ENCODE measurements at regions not wholly inside any gene's neighbourhood (a gene's known extent, or its start where the extent isn't known, plus 50 kb on each side); places are given as distances from the start of the nearest gene placed in this dataset.

DNA sequence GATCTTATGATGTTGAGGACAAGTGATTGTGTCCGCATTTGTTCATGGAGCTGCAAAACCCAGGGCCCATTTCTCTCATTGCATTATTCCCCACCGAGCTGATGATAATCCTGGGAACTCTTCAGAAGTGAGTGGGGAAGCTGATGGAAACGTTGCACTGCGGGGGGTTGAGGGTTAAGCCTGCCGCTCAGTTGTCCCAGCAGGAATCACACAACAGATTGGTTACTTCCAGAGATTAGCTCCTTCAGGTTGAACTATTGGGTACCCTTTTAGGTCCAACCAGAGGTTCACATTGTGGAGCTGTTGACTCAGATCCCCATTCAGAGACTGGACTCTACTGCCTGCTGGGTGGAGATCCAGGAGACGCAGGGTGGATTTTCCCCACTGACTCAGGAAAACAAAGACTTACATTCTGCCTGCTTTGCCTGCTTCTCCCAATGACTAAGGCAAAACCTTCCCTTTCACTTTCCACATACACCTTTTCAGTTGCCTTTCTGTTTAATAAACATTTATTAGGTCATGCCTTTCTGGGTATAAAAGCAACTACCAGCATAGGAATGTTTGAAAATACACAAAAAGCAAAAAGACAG, 286.4 kb downstream of the TXNL1 start:
- POLR2A ChIA-PET = no interaction called here
- no peaks in the 10 kb centered on the region for H3K36me3 Mint-ChIP-seq
- CTCF ChIA-PET = no interaction called here

DNA sequence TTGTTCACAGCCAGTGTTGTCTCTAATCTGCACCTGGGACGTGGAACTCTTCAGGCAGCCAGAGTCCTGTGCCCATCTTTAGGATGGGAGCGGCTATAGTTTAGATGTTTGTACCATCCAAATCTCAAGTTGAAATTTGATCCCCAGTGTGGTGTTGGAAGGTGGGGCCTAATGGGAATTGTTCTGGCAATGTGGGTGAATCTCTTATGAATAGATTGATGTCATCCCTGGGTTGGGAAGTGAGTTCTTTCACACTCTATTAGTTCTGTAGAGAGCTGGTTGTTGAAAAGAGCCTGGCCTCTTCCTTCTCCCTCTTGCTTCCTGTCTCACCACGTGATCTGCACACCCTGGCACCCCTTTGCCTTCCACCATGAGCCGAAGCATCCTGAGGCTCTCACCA, 300.9 kb downstream of the TXNL1 start:
- no peak overlapping the region for H3K4me3 Mint-ChIP-seq
- intact Hi-C loops (cut with micrococcal nuclease) = no loop called here
- CTCF ChIA-PET = no interaction called here

More for the DNA sequence above, 286.4 kb downstream of the TXNL1 start:
- Mint-ChIP-seq H3K9me3 (peaks cover 3% of the 10 kb centered on the region), H3K4me1 (ENCODE audit: low read depth) (no peaks in the 10 kb centered on the region), H3K4me3 (no peak overlapping the region), H3K27me3 (no peaks in the 10 kb centered on the region), H3K27ac (no peak overlapping the region)
- no peak for DNase-seq
- intact Hi-C loops (cut with micrococcal nuclease) = no loop called here

DNA sequence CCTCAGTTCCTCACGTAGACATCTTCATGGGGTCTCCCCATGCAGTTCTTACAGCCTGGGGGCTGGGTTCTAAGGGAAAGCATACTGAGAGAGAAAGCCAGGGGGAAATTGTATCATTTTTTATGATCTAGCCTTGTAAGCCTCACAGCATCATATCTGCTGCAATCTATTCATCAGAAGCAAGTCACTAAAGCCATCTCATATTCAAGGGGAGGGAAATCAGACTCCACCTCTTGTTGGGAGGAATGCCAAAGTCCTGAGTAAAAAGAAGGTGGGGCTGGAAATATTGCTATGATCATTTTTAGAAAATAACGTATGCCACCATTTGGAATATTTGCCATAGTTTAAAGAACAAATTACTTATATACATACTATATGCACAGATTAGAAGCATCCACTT, 304.6 kb downstream of the TXNL1 start:
- H3K36me3 Mint-ChIP-seq = no peaks in the 10 kb centered on the region
- no peaks in the 10 kb centered on the region for H3K9me3 Mint-ChIP-seq
- intact Hi-C loops (cut with micrococcal nuclease) = no loop called here
- no peaks in the 10 kb centered on the region for H3K4me1 Mint-ChIP-seq (ENCODE audit: low read depth)
- CTCF ChIA-PET = no interaction called here
- H3K4me3 Mint-ChIP-seq = no peak overlapping the region
- H3K27ac Mint-ChIP-seq = no peak overlapping the region
- no peak for DNase-seq
- H3K27me3 Mint-ChIP-seq = no peaks in the 10 kb centered on the region
- POLR2A ChIA-PET = no interaction called here

More for the DNA sequence above, 300.9 kb downstream of the TXNL1 start:
- Mint-ChIP-seq H3K27me3 (no peaks in the 10 kb centered on the region), H3K27ac (no peak overlapping the region), H3K9me3 (no peaks in the 10 kb centered on the region), H3K4me1 (ENCODE audit: low read depth) (no peaks in the 10 kb centered on the region), H3K36me3 (no peaks in the 10 kb centered on the region)
- POLR2A ChIA-PET = no interaction called here
- no peak for DNase-seq

DNA sequence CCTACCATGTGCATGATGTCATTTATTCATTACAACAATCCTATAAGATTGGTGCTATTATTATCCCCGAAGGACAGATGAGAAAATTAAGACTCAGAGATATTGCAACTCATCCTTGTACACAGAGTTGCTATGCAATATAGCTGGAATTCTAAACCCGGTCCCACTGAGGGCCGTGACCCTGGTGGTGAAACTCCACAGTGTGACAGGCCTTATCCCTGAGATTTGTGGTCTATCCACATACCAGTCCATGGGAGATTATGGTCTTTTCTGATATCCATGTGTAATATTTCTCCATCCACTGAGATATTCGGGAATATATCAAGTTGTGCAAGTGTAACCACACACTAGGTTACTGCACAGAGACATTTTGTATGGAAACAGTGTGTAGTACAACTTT, 305.2 kb downstream of the TXNL1 start:
- CTCF ChIA-PET = no interaction called here
- H3K9me3 Mint-ChIP-seq = no peaks in the 10 kb centered on the region
- no peaks in the 10 kb centered on the region for H3K36me3 Mint-ChIP-seq
- intact Hi-C loops (cut with micrococcal nuclease) = no loop called here
- H3K27me3 Mint-ChIP-seq = no peaks in the 10 kb centered on the region
- no peaks in the 10 kb centered on the region for H3K4me1 Mint-ChIP-seq (ENCODE audit: low read depth)
- POLR2A ChIA-PET = no interaction called here
- no peak overlapping the region for H3K27ac Mint-ChIP-seq
- no peak overlapping the region for H3K4me3 Mint-ChIP-seq
- DNase-seq = no peak

DNA sequence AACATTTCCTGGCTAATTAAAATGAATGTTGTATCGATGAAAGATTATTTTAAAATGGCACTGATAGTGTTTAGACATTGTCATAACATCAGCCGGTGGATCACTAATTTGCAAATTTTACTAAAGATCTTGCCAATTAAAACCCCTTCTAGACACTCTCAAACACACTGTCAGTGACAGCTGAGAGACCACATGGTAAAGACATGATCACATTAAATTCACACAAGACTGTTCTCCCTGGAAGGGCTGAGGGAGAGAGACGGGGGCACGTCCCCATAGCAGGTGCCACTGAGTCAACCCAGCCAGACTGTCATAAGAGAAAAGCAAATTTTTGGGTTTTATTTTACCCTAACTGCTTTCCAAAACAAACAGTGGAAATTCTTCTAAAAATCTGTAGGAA, 306.0 kb downstream of the TXNL1 start:
- no peaks in the 10 kb centered on the region for H3K4me1 Mint-ChIP-seq (ENCODE audit: low read depth)
- ChIA-PET POLR2A (no interaction called here), CTCF (no interaction called here)
- no peak overlapping the region for H3K4me3 Mint-ChIP-seq
- no peak for DNase-seq
- H3K36me3 Mint-ChIP-seq = no peaks in the 10 kb centered on the region
- no peaks in the 10 kb centered on the region for H3K9me3 Mint-ChIP-seq
- no peaks in the 10 kb centered on the region for H3K27me3 Mint-ChIP-seq
- intact Hi-C loops (cut with micrococcal nuclease) = no loop called here
- no peak overlapping the region for H3K27ac Mint-ChIP-seq

DNA sequence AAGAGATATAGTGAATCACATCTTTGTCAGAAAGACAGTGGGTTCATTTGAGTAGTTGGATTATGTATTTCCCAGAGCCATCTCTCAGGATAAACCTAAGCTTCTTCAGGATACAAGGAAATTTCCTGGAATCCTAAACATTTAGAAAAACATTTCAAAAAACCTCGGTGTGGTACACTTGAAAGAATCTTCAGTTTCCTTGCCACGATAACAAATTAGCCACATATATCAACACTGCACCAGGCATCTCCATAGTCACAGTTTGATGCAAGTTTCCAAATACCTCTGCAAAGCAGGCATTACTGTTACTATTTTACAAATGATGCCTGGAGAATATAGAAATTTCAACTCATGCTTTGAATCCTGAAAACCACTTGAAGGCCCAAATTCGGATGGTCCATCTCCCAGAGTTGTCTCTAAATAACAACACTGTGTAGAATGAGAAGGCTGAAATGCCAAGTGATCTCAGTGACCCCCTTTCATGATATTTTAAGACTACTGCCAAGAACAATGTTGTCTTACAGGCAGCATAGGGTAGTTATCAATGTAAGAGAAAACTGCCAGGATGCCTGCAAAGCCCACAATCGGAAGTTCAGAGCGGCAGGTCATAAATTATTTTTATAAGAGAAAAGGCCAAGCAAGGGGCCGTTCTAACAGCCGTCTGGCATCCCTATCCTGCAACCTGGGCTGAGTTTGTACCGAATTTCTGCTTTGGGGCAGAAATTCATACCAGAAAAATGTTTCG, 307.9 kb downstream of the TXNL1 start:
- H3K9me3 Mint-ChIP-seq = no peaks in the 10 kb centered on the region
- intact Hi-C loops (cut with micrococcal nuclease) = no loop called here
- POLR2A ChIA-PET = no interaction called here
- no peaks in the 10 kb centered on the region for H3K27me3 Mint-ChIP-seq
- no peak for DNase-seq
- CTCF ChIA-PET = no interaction called here
- no peaks in the 10 kb centered on the region for H3K36me3 Mint-ChIP-seq
- H3K27ac Mint-ChIP-seq = no peak overlapping the region
- no peak overlapping the region for H3K4me3 Mint-ChIP-seq
- no peaks in the 10 kb centered on the region for H3K4me1 Mint-ChIP-seq (ENCODE audit: low read depth)

DNA sequence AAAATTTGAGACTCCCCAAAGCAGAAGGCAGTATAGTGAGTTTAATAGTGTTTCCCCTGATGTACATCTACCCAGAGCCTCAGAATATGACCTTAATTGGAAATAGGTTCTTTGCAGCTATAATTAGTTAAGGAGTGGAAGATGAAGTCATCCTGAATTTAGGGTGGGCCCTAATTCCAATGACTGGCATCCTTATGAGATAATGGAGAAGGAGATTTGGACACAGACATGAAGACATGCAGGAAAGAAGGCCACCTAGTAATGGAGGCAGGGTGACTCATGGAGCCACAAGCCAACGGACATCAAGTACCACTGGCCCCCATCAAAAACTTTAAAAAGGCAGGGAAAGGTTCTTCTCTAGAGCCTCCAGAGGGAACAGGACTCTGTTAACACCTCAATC, 308.9 kb downstream of the TXNL1 start:
- ChIA-PET POLR2A (no interaction called here), CTCF (no interaction called here)
- no peaks in the 10 kb centered on the region for H3K4me1 Mint-ChIP-seq (ENCODE audit: low read depth)
- DNase-seq = no peak
- H3K9me3 Mint-ChIP-seq = no peaks in the 10 kb centered on the region
- no peak overlapping the region for H3K4me3 Mint-ChIP-seq
- no peaks in the 10 kb centered on the region for H3K27me3 Mint-ChIP-seq
- intact Hi-C loops (cut with micrococcal nuclease) = no loop called here
- H3K36me3 Mint-ChIP-seq = no peaks in the 10 kb centered on the region
- no peak overlapping the region for H3K27ac Mint-ChIP-seq

DNA sequence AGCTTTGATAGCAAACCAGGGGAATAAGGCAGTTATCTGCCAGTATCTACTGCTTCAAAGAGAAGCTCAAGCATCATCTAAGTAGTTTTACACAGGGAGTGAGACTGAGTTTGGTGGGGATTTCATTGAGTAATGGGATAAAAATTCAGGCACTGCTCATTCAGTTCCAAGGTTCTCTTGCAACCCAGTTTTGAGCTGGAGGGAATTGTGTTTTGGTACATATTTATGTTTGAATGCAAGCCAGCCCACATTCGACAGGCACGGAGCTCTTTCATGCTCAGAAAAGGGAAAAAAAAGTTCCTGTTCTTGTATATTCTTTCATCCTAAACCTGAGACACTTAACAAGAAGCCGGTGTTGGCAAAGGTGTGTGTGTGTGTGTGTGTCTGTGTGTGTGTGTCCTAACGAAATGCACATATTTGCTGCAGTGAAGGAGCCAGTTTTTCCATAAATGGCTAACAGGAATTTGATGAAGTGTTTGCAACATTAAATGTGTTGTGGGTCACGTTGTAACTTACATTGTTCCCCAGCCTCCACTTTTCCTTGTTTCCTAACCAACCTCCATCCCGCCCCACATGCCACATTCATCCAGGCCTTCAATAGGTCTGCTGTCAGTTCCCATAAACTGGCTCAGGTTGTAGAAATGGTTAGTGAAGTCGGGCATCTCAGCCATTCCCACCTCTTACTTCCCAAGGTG, 311.1 kb downstream of the TXNL1 start:
- no peak for DNase-seq
- no peaks in the 10 kb centered on the region for H3K9me3 Mint-ChIP-seq
- CTCF ChIA-PET = no interaction called here
- H3K4me1 Mint-ChIP-seq (ENCODE audit: low read depth) = no peaks in the 10 kb centered on the region
- intact Hi-C loops (cut with micrococcal nuclease) = no loop called here
- no peak overlapping the region for H3K4me3 Mint-ChIP-seq
- no peaks in the 10 kb centered on the region for H3K27me3 Mint-ChIP-seq
- no peak overlapping the region for H3K27ac Mint-ChIP-seq
- POLR2A ChIA-PET = no interaction called here
- H3K36me3 Mint-ChIP-seq = no peaks in the 10 kb centered on the region

DNA sequence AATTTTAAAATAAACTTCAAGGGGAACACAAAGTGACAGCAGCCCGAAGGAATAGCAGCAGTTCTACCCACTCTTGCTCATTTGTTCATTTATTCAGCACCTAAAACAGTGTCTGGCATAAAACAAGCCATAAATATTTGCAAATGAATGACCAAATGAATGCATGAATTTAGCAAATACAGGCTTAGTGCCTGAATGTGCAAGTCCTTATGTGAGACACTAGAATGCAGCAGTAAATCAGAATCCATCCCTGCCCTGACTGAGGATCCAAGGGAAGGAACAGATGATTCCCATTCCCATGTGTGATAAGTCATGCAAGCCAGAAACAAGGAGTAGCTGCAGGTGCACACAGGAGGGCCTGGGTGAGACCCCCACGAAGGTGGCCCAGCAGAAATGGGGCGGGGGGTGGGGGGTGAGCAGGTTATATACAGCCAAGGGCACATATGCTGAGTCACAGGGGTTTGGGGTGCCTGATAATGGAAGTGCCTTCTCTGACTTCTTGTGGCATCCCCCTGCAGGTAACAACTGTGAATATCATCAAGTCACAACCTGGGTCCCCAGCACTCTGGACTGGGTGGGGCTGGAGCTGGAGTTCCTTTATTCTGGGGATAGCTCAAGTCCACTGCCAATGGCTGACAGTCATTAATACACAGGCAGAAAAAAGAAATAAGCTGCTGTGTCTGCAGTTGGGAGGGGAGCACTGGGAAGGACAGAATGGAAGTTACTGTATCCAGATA, 311.9 kb downstream of the TXNL1 start:
- POLR2A ChIA-PET = no interaction called here

DNA sequence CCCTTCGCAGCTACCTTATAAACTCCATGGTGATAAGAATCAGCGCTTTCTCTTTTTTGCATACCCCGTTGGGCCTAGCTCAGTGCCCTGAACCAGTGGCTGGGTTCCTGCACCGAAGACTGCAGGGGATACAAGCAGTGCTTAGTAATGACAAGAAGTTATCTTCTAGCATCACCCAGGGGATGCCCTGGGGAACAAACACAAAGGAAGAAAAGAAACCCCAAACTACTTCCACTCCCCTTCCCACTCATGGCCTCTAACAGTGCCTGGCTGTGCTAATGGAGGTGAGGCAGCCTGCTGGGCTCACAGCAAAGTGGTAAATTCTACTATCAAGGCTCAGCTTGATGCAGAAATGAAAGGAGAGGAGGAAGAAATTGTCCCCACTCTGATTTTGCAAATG, 314.7 kb downstream of the TXNL1 start:
- ChIA-PET POLR2A (no interaction called here), CTCF (no interaction called here)
- H3K9me3 Mint-ChIP-seq = no peaks in the 10 kb centered on the region
- H3K27ac Mint-ChIP-seq = no peak overlapping the region
- DNase-seq = no peak
- H3K27me3 Mint-ChIP-seq = no peaks in the 10 kb centered on the region
- intact Hi-C loops (cut with micrococcal nuclease) = no loop called here
- H3K4me1 Mint-ChIP-seq (ENCODE audit: low read depth) = no peaks in the 10 kb centered on the region
- H3K36me3 Mint-ChIP-seq = no peaks in the 10 kb centered on the region
- no peak overlapping the region for H3K4me3 Mint-ChIP-seq

More for the DNA sequence above, 311.9 kb downstream of the TXNL1 start:
- DNase-seq = no peak
- Mint-ChIP-seq H3K27ac (no peak overlapping the region), H3K4me3 (no peak overlapping the region), H3K27me3 (no peaks in the 10 kb centered on the region), H3K36me3 (no peaks in the 10 kb centered on the region), H3K4me1 (ENCODE audit: low read depth) (no peaks in the 10 kb centered on the region), H3K9me3 (no peaks in the 10 kb centered on the region)
- intact Hi-C loops (cut with micrococcal nuclease) = no loop called here
- CTCF ChIA-PET = no interaction called here

DNA sequence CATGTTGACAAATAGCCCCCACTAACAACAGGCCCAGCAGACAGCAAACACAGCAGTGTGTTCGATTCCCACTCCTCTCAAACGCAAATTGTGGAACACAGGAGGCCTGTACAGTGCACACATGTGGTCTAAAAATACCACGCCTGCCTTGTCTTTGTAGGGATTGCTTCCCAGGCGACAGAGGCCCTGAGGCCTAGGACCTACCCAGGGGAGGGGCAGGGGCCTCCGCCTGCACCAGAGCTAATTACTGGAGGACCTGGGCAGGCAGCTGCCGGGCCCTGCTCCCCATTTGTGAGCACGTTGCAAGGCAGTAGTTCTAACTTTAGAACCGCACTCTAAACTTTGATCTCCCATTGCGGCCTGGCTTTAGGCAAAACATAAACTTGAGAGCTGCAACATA, 316.0 kb downstream of the TXNL1 start:
- Mint-ChIP-seq H3K9me3 (no peaks in the 10 kb centered on the region), H3K27ac (no peak overlapping the region), H3K4me1 (ENCODE audit: low read depth) (no peaks in the 10 kb centered on the region), H3K4me3 (no peak overlapping the region), H3K36me3 (no peaks in the 10 kb centered on the region), H3K27me3 (no peaks in the 10 kb centered on the region)
- POLR2A ChIA-PET = no interaction called here
- DNase-seq = no peak
- intact Hi-C loops (cut with micrococcal nuclease) = no loop called here
- CTCF ChIA-PET = no interaction called here

DNA sequence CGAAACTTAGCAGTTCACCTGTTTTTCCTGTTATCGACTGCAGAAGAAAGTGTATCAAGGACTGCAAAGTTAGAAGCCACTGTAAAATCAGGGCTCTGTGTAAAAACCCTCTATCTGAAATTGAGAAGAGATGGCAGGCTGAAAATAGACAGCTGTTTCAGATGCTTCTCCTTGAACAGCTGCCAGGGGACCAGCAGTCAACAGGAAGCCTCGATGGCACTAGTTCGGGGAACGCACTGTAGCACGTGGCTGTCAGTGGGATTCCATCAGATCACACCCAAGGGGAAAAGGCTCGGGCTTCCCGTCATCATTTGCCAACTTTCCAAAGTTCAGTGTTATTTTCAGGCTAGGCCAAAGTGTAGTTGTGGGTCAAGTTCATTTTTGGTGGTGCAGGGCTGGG, 316.9 kb downstream of the TXNL1 start:
- Mint-ChIP-seq H3K27me3 (no peaks in the 10 kb centered on the region), H3K4me3 (no peak overlapping the region), H3K27ac (no peak overlapping the region), H3K36me3 (no peaks in the 10 kb centered on the region), H3K9me3 (no peaks in the 10 kb centered on the region), H3K4me1 (ENCODE audit: low read depth) (no peaks in the 10 kb centered on the region)
- intact Hi-C loops (cut with micrococcal nuclease) = no loop called here
- ChIA-PET POLR2A (no interaction called here), CTCF (no interaction called here)
- no peak for DNase-seq

DNA sequence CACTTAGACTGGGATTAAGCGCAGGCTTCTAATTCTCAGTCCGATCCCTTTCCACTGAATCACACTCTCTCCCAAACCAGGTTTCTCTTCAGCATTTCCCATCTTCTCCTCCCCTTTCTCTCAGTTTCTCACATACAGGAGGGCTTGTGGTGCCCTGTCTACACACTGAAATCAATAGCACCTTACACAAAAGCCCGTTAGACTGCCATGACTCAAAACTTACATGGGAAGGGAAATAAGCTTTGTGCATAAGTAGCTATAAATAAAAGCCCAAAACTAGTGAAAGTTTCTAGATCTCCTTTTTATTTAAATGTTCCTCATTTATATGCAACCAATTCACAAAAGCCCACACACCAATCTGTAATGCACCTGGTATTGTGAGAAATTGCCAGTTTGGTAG, 318.4 kb downstream of the TXNL1 start:
- Mint-ChIP-seq H3K4me1 (ENCODE audit: low read depth) (no peaks in the 10 kb centered on the region), H3K9me3 (no peaks in the 10 kb centered on the region), H3K4me3 (no peak overlapping the region), H3K36me3 (no peaks in the 10 kb centered on the region), H3K27me3 (no peaks in the 10 kb centered on the region), H3K27ac (no peak overlapping the region)
- DNase-seq = no peak
- intact Hi-C loops (cut with micrococcal nuclease) = no loop called here
- POLR2A ChIA-PET = no interaction called here
- CTCF ChIA-PET = no interaction called here
